DND-41 (cell line): ENCODE measurements at regions not wholly inside any gene's neighbourhood (a gene's known extent, or its start where the extent isn't known, plus 50 kb on each side); places are given as distances from the start of the nearest gene placed in this dataset.

Source experiments
- CTCF ChIP-seq: IDR thresholded peaks from 2 replicates; pipeline ENCODE4 v1.5.1; 2012; ENCODE audit warnings: borderline replicate concordance, low read length, moderate library complexity, mild to moderate bottlenecking; ENCODE audit not compliant: poor library complexity, severe bottlenecking; ENCODE audit errors: extremely low read depth
- EZH2 ChIP-seq: IDR thresholded peaks from 3 replicates; pipeline ENCODE4 v1.6.1; 2012; ENCODE audit warnings: borderline replicate concordance, low read depth, mild to moderate bottlenecking, moderate library complexity, low read length, inconsistent platforms; ENCODE audit not compliant: severe bottlenecking

DNA sequence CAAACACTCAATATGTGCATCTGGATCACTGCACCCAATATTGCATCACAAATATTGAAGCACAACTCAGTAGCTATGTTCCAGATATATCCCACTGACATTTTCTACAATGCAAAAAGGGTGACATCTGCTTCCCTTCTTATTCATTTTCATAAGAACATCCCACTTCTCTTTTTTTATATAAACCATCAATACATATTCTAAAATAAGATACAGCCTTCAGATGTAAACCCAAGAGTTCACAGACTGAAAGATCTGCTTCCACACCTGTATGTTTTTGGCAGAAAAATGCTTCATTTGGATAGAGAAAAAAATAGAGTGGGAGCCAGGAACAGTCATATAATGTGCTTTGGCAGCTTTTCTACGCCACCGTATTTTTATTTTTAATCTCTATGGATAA is 815.6 kb upstream of the ADGRL3 start:
- TF ChIP-seq CTCF (no peak), EZH2 (no peak)
